ENCODE measurements at regions not wholly inside any gene's neighbourhood (a gene's known extent, or its start where the extent isn't known, plus 50 kb on each side); places are given as distances from the start of the nearest gene placed in this dataset.

DNA sequence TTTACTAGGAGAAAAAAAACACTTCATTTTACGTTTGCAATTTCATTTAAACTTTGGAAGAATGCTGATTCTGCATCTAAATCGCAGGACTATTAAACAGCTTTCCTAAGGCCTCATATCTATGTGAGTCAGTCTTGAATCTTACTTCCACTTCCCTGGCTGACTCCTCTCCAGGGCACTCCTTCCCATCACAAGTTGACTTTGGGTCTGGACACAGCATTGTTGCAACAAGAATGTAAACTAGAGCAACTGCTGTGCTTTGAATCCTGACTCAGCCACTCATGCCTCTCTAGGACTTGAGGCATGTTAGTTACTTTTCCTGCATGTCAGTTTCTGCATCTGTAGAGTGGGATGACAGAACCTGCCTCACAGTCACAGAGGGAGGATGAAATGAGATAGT lies 413.8 kb downstream of the FAT4 start:
- Histone ChIP-seq H3K4me3 (no peak overlapping the region), H3K27ac (no peak overlapping the region)

DNA sequence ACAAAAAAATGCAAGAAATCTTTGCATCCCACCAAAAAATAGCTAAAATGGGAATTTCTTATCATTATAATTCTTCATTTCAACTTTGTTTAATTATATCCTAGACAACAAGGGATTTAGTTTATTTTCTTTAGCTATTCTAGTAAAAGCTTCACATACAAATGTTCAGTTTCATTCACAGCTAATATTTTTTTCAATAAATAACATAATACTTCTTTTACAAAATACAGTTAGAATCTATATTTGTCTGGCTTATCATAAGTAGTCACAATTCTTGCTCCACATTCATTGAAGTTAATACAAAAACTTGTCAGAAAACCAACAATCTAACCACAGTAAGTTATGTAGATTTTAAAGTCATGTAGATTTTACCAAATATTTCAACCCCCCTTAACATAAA lies 414.4 kb downstream of the FAT4 start:
- Histone ChIP-seq H3K27ac (no peak overlapping the region), H3K4me3 (no peak overlapping the region)

DNA sequence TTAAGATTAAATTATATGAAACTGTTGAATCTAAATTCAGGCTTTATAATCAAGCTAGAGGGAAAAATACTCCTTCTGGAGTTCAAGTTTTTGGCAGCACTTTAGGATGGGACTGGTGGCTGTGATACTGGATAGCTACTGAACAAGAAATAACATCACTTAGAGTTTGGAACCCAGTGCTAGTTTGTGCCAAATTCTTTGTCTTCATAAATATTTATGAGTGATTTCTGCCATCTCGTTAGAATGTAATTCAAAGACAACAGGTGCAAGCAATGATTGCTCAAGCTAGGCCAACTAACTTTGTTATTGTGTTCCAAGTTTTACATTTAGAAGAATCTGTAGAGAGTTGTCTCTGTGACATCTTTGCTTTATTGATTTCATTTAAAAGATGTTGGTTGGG lies 417.9 kb downstream of the FAT4 start:
- H3K4me3 ChIP-seq = no peak overlapping the region
- no peak overlapping the region for H3K27ac ChIP-seq

DNA sequence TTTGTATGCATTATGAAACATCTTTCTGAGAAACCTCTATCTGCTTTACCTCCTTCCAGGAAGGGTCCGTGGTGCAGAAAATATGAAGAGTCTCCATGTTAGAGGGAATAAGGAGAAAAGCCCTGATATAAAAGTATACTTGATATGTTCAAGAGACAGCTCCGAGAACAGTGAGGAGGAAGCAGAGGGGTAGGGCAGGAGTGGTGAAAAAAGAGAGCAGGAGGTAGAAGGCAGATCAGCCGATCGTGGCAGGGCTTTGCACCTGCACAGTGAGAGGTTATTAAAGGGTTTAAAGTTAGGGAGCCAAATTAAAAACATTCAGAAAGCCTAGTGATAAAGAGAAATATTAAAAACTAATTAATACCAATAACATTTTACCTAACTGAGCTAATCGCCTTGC lies 419.7 kb downstream of the FAT4 start:
- Histone ChIP-seq H3K27ac (peak overlapping the region in 3 of 21 experiments; percentile 6 to 49 (median 20)), H3K4me3 (no peak overlapping the region)

DNA sequence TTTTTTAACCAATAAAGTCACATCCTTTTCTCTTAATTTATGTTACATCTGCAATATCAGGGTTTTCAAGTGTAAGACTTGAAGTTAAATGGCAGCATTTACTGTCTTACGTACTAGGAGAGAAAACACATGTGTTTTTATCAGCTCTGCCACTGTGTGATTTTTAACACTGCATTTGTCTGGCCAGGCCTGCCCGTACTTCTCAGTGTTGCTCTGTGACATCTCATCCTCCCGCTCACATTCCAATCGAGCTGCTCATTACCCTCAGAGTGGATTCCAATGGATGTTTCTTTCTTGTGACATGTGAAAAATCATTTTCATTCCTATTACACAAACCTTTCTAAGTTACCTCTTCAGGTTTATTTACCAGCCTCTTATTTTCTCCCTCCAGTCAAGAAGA lies 420.3 kb downstream of the FAT4 start:
- H3K4me3 ChIP-seq = no peak overlapping the region
- H3K27ac ChIP-seq = peak overlapping the region in 3 of 21 experiments; percentile 6 to 49 (median 20)

DNA sequence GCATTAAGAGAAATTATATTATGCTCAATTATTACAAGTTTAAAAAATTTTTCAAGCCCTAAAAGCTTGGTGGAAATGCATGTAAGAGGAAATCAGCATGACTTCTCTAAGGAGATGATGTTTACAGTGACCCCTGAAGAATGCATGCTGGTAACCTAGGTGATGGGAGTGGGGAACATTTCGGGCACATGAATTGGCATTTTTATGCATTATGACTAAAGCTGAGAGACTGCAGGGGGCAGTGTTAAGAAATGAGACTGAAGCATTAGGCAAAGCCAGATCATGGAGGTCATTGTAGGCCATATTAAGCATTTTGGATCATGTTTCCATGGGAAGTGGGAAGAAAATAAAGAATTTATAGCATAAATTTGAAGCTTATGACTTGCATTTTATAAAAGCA lies 421.3 kb downstream of the FAT4 start:
- H3K27ac ChIP-seq = no peak overlapping the region

DNA sequence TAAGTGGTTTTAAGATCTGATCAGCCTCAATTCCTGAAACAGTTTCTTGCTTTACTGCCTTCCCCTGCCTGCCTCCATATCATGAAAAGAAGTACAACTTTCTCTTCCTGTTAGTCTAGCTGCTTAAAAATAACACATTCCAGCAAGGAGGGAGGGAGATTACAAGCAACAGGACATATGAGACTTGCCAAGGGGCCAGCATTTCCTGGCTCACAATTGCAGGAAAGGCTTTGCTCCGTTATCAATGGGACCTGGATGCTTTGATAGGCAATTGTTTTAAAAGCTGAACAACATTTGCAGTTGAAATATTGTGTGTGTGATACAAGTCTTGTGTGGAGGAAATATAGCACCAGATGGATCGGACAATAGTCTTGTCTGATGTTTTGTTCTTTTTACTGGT lies 425.0 kb downstream of the FAT4 start:
- Histone ChIP-seq H3K4me3 (no peak overlapping the region), H3K27ac (peak overlapping the region in 3 of 21 experiments; percentile 2 to 43 (median 10))

More for the DNA sequence above, 421.3 kb downstream of the FAT4 start:
- no peak overlapping the region for H3K4me3 ChIP-seq

DNA sequence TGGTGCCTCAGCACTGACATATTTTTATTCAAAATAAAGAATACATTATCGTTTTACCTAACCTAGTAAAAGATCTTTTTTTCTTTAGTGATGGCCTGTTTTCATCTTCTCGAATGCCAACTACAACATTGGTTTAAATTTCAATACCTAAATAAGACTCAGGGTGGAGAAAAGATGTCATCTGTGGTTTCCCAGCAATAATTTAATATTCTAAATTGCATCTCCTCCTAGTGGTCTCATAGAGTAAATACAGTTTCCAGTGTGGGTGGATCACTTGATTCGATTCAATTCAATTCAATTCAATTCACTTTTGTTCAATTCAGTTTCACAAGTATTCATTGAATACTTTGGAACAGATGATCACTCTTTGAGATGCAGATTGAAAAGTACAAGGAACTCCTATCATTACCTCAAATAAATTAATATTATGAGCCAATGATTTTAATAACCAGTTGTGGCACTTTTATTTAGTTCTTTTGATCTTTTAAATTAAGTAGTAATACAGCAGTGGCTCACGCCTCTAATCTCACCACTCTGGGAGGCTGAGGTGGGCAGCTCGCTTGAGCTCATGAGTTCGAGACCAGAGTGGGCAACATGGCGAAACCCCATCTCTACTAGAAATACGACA lies 427.2 kb downstream of the FAT4 start:
- Histone ChIP-seq H3K4me3 (no peak overlapping the region), H3K27ac (no peak overlapping the region)

DNA sequence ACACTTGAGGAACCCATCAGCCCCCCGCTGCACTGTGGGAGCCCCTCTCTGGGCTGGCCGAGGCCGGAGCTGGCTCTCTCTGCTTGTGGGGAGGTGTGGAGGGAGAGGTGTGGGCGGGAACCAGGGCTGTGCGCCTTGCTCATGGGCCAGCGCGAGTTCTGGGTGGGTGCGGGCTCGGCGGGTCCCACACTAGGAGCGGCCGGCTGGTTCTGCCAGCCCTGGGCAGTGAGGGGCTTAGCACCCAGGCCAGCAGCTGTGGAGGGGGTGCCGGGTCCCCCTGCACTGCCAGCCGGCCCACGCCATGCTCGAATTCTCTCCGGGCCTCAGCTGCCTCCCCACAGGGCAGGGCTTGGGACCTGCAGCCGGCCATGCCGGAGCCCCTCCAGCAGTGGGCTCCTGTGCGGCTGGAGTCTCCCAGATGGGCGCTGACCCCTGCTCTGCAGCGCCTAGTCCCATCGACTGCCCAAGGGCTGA lies 430.2 kb downstream of the FAT4 start:
- Histone ChIP-seq H3K27ac (no peak overlapping the region), H3K4me3 (no peak overlapping the region)

DNA sequence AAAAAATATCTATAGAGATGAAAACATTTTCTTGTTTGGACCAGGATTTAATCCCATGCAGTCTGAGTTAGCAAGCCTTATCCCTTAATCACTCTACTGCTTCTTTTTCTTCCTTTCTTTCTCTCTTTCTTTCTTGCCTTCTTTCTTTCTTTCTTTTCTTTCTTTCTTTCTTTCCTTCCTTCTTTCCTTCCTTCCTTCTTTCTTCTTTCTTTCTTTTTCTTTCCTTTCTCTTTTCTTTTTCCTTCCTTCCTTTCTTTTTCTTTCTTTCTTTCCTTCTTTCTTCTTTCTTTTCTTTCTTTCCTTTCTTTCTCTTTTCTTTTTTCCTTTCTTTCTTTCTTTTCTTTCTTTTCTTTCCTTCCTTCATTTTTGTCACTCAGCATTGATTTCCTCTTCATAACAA lies 434.6 kb downstream of the FAT4 start:
- H3K4me3 ChIP-seq = no peak overlapping the region
- no peak overlapping the region for H3K27ac ChIP-seq

DNA sequence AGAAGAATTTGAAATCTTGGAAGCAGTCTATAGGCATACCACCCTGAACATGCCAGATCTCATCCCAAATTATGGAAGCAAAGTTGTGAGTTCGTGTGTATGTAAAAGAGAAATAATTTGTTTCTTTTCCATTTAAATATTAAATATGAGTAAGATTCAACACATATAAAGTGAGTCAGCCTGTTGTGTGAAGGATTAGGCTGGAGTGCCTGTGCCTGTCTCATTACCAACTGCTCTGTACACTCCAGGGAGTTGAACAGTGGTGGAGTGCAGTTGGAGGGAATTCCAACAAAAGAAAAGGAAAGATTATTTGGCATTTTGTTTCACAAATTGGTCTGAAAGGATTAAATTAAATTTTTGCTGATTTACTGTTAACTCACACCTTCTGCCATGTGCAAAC lies 435.6 kb downstream of the FAT4 start:
- Histone ChIP-seq H3K4me3 (no peak overlapping the region), H3K27ac (no peak overlapping the region)

DNA sequence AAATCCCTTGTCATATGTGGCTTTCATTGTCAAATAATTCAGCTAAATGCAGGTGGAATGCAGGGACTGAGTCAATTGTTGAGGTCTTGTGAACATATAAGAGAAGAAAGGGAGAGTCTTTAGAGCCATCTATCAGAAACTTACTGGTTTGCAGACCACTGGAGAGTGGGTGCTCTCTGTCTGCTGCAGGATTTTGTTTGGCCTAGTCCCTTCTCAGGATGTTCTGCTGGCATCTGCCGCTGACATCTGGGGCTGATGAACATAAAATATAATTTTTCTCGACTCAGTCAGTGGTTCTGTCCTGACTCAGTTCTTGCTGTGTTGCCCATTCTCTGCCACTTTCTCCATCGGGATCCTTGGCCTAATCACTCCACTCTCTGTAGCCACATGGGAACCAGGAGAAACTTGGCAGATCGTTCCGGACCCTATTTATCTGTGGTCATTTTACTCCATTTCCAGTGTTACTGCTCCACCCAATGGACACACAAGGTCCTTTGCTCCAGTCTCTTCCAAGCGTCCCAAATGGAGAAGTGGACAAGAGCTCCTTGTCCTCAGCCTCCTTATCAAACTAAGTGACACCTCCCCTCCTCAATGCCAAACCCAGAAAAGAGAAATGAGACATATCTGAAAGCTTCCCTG lies 436.2 kb downstream of the FAT4 start:
- Histone ChIP-seq H3K27ac (no peak overlapping the region), H3K4me3 (no peak overlapping the region)

DNA sequence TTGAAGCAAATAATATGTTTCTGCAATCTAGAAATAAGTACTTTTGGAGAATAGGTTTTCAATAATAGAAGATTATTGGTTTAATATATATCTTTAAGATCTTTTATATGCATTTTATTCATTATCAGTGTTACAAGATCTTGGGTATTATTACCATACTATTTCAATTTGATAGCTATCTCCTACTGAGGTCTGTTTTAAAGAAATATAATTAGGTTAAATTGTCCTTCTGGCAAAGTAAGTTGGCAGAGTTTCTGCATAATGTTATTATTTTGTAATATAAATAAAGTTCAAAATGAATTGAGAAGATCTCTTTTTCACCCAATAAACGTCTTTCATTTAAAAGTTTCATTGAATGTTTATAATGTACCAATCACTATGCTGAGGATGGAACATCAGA lies 443.7 kb downstream of the FAT4 start:
- Histone ChIP-seq H3K27ac (no peak overlapping the region), H3K4me3 (no peak overlapping the region)

DNA sequence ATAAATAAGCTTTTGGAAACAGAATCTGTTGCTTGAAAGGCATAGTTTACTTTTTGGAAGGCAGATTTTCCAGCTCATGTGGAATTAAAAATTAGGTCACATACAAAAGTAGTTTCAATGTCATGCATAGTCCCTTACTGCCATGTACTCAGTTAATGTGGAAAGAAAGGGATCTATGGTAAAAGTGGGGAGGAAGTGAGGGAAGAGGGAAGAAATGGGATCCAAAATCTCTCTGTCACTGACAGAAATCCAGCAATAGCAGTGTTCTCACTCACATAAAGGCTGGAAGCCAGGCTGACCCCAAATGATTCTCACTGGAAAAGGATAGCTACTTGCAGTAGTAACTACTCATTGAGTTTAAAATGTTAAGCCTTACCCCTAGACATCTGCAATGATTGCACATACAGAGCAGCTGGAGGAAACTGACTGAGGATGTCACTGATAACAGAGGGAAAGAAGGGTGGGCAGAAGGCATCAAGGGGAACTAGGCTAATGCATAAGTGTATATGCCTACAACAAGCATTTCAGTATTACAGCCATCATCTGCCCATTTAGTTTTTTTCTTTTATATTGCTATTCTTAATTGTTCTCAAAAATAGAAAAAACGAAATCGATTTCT lies 445.6 kb downstream of the FAT4 start:
- Histone ChIP-seq H3K27ac (no peak overlapping the region), H3K4me3 (no peak overlapping the region)

DNA sequence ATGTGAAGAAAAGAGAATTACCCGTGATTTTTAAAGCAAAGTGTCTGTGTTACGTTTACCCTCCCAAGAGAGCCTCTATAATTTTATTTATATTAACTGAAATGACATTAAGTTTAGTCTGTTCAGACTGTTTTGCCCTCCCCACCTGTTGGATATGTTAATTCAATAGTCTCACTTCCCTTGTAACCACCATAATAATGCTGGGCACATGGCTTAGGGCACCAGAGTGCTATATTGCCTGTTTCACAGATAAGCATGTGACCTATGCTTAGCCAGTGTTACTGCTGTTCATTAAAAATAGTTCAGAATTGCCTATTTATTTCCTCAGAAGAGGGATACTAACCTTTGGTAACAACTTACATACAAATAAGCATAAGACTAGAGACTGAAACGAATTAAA lies 446.2 kb downstream of the FAT4 start:
- no peak overlapping the region for H3K27ac ChIP-seq
- H3K4me3 ChIP-seq = no peak overlapping the region

DNA sequence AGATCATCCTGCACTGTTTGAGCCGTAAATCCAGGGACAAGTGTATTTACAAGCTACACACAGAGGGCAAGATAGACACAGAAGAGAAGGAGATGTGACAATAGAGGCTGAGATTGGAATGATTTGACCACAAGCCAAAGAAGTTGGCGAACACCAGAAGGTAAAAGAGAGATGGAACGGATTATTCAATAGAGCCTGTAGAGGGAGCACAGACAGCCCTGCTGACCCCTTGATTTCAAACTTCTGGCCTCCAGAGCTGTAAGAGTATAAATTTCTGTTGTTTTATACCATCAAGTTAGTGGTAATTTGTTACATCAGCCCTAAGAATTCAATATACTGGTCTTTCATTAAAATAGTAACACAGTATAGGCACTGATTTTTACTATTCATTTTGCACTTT lies 447.8 kb downstream of the FAT4 start:
- Histone ChIP-seq H3K4me3 (no peak overlapping the region), H3K27ac (no peak overlapping the region)

DNA sequence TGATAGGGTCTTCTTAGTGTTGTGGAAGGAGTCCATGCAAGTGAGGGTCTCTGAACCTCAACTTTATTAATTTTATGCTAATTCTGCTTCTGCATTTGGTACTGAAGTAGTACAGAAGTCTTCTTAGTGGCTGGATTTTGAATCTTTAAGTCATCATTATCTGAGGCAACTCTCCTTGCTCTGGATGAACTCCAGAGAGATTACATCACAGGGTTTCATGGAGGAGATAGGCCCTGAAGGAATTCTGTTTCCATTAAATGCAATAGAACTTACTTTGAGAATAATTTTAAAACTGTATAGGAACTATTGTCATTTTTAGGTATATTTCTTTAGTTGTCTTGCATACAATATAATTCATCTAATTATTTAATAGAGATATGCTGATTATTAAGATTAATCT lies 451.2 kb downstream of the FAT4 start:
- Histone ChIP-seq H3K27ac (no peak overlapping the region), H3K4me3 (no peak overlapping the region)

DNA sequence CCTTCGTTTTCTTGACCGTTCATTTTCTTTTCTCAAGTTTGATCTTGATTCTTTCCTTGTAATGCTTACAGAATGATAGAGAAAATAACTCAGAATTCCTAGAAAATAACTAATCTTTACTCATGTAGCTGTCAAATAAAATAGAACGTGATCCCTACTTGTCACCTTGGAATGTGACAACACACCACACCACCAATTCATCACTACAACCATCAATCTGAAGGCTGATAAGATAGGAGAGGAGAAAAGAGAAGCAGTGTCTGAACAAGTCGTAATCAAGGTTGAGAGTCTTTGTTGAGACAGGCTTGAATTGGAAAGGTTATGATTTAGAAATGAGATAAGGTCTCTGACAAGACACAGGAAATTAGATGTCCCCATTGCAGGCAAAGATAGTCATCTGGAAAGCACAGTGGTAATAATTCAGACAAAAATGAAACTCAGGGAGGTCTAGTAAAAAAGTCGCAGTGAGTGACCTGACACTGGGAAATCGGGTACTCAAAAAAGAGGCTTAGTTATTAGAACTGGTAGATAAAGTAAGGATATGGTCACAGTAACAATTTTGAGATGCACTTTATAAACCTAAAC lies 456.2 kb downstream of the FAT4 start:
- Histone ChIP-seq H3K4me3 (no peak overlapping the region), H3K27ac (no peak overlapping the region)

DNA sequence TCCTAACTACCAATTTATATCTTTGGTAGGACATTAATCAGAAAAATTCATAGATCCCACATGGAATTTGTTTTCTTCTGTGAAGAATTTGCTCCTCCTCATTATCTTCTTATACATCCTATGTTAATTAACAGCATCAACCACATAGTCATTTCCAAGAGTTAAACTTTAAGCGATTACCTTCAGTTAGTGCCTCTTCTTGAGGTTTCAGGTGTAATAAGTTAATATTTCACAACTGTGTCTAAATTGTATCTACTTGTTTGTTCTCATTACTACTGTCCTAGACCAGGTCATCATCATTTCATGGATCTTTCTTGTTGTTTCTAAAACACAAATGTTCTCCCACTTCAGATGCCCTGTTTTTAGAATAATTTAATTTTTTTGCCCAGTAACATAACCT lies 457.9 kb downstream of the FAT4 start:
- Histone ChIP-seq H3K27ac (no peak overlapping the region), H3K4me3 (no peak overlapping the region)

DNA sequence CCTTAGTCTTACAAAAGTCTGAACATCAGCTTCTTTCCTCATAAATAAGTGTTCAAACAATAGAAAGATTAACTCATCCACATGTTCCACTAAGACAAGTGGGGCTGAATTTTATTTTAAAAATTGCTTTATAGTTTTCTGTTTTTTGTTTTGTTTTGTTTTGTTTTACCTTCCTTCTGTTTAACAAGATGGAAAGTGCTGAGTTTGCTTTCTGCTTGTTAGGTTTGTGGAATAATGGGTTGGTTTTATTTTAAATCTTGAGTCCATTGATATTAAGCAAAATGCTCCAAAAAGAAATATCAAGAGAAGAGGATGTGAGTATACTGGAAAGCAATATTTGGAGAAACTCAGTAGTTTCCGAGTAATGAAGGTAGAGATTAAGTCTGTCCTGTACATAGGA lies 458.7 kb downstream of the FAT4 start:
- no peak overlapping the region for H3K27ac ChIP-seq
- no peak overlapping the region for H3K4me3 ChIP-seq

DNA sequence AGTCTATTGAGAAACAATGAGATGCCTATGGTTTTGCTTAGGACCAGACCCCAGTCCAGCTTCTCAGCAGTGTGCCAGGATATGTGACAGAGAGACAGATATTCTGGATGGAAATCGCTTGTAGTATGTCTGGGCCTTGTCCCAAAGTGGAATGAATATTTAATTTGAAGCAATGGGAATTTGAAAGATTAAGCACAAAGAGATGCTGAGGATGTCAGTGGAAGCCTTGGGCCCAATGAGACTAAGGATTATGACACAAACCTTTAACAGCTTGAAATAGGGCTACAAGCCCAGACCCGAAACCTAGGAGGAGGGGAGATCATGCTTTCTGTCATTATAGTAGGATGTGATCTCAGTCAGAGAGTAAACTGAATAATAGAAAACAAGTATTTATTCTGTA lies 459.2 kb downstream of the FAT4 start:
- Histone ChIP-seq H3K4me3 (no peak overlapping the region), H3K27ac (no peak overlapping the region)
